ENCODE measurements at regions not wholly inside any gene's neighbourhood (a gene's known extent, or its start where the extent isn't known, plus 50 kb on each side); places are given as distances from the start of the nearest gene placed in this dataset.

- peaks cover 39% of the 10 kb centered on the region for H3K4me1 Mint-ChIP-seq (ENCODE audit: unreplicated experiment)
- no peaks in the 10 kb centered on the region for H3K9me3 Mint-ChIP-seq (ENCODE audit: unreplicated experiment)
- no peaks in the 10 kb centered on the region for H3K27me3 Mint-ChIP-seq (ENCODE audit: unreplicated experiment)
- no peak for DNase-seq (ENCODE audit: extremely low spot score, unreplicated experiment)
- H3K4me3 Mint-ChIP-seq (ENCODE audit: unreplicated experiment), result no peak overlapping the region
- H3K27ac Mint-ChIP-seq (ENCODE audit: unreplicated experiment), result peak overlapping the region; percentile 95
- H3K36me3 Mint-ChIP-seq (ENCODE audit: unreplicated experiment), result no peaks in the 10 kb centered on the region
- no peak for TF ChIP-seq CTCF (IDR thresholded peaks at IDR 0.05)
Measured at GRCh38 chr21:26405071-26405470, 168.0 kb downstream of the CYYR1 start.

DNA sequence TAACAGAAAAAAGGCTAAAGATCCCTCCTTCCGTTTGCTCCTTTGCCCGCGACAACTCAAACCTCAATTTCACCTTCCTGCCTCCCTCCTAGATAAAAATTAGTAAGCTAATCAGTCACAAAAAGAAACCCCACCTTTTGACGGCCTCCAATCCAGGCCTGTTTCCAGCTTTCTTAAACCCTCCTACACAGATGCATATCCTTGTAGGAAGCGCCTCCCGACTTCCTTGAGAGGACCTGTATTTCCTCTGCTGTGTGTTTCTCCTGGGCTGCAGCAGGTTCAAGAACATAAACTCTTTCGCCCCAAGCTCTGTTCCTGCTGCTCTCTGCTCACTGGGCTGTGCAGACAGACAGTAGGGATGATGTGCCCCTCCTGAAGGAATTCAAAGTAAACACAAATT lies 168.8 kb downstream of the CYYR1 start:
- Mint-ChIP-seq H3K27me3 (ENCODE audit: unreplicated experiment) (no peaks in the 10 kb centered on the region), H3K4me1 (ENCODE audit: unreplicated experiment) (peaks cover 39% of the 10 kb centered on the region), H3K27ac (ENCODE audit: unreplicated experiment) (no peak overlapping the region), H3K4me3 (ENCODE audit: unreplicated experiment) (no peak overlapping the region), H3K36me3 (ENCODE audit: unreplicated experiment) (no peaks in the 10 kb centered on the region), H3K9me3 (ENCODE audit: unreplicated experiment) (no peaks in the 10 kb centered on the region)
- no peak for DNase-seq (ENCODE audit: extremely low spot score, unreplicated experiment)
- TF ChIP-seq CTCF (IDR thresholded peaks at IDR 0.05), result no peak

GRCh38 chr21:26403321-26403720 lies 169.8 kb downstream of the CYYR1 start:
- Mint-ChIP-seq H3K36me3 (ENCODE audit: unreplicated experiment) (no peaks in the 10 kb centered on the region), H3K4me3 (ENCODE audit: unreplicated experiment) (no peak overlapping the region), H3K27me3 (ENCODE audit: unreplicated experiment) (no peaks in the 10 kb centered on the region), H3K9me3 (ENCODE audit: unreplicated experiment) (no peaks in the 10 kb centered on the region), H3K4me1 (ENCODE audit: unreplicated experiment) (peaks cover 31% of the 10 kb centered on the region), H3K27ac (ENCODE audit: unreplicated experiment) (no peak overlapping the region)
- no peak for DNase-seq (ENCODE audit: extremely low spot score, unreplicated experiment)
- no peak for TF ChIP-seq CTCF (IDR thresholded peaks at IDR 0.05)

GRCh38 chr21:26397545-26397944 lies 175.5 kb downstream of the CYYR1 start:
- Mint-ChIP-seq H3K27ac (ENCODE audit: unreplicated experiment) (no peak overlapping the region), H3K36me3 (ENCODE audit: unreplicated experiment) (no peaks in the 10 kb centered on the region), H3K4me3 (ENCODE audit: unreplicated experiment) (no peak overlapping the region), H3K4me1 (ENCODE audit: unreplicated experiment) (peaks cover 3% of the 10 kb centered on the region), H3K27me3 (ENCODE audit: unreplicated experiment) (no peaks in the 10 kb centered on the region), H3K9me3 (ENCODE audit: unreplicated experiment) (no peaks in the 10 kb centered on the region)
- no peak for TF ChIP-seq CTCF (IDR thresholded peaks at IDR 0.05)
- no peak for DNase-seq (ENCODE audit: extremely low spot score, unreplicated experiment)

- no peak overlapping the region for H3K27ac Mint-ChIP-seq (ENCODE audit: unreplicated experiment)
- no peak overlapping the region for H3K4me3 Mint-ChIP-seq (ENCODE audit: unreplicated experiment)
- no peaks in the 10 kb centered on the region for H3K9me3 Mint-ChIP-seq (ENCODE audit: unreplicated experiment)
- peaks cover 27% of the 10 kb centered on the region for H3K4me1 Mint-ChIP-seq (ENCODE audit: unreplicated experiment)
- DNase-seq (ENCODE audit: extremely low spot score, unreplicated experiment), result no peak
- no peaks in the 10 kb centered on the region for H3K27me3 Mint-ChIP-seq (ENCODE audit: unreplicated experiment)
- no peaks in the 10 kb centered on the region for H3K36me3 Mint-ChIP-seq (ENCODE audit: unreplicated experiment)
- TF ChIP-seq CTCF (IDR thresholded peaks at IDR 0.05), result no peak
Measured at GRCh38 chr21:26394341-26394740, 178.7 kb downstream of the CYYR1 start.
